ENCODE measurements at regions not wholly inside any gene's neighbourhood (a gene's known extent, or its start where the extent isn't known, plus 50 kb on each side); places are given as distances from the start of the nearest gene placed in this dataset.

DNA sequence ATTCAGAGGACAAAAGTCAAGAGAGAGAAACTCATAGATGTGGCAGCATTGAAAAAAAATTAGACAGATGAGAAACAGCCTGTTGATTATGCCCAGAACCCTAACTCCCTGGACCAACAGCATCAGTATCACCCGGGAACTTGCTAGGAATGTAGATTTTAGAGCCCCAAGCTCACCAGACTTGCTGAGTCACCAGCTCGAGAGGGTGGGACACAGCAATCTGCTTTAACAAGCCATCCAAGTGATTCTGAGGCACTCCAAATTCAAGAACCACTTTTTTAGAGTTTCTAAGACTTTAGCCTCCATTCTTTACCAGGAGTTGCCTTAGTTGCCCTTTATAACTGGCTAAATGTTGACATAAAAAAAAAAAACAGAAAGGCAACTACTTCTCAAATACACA lies 70.9 kb downstream of the CGGBP1 start:
- no peaks in the 10 kb centered on the region for H3K4me1 ChIP-seq
- H3K27ac ChIP-seq (replicated peaks in 1 of 4) = no peak overlapping the region
- H3K27me3 ChIP-seq = no peaks in the 10 kb centered on the region
- DNase-seq (ENCODE audit: extremely low spot score) = no peak
- 69% methylated on average over 2 of the region's 2 CpGs for WGBS
- no peak overlapping the region for H3K4me3 ChIP-seq
- H3K9me3 ChIP-seq = no peaks in the 10 kb centered on the region
- H3K36me3 ChIP-seq = no peaks in the 10 kb centered on the region
- intact Hi-C loops (cut with DNase I) = no loop called here
- TF ChIP-seq, protein P1, sequence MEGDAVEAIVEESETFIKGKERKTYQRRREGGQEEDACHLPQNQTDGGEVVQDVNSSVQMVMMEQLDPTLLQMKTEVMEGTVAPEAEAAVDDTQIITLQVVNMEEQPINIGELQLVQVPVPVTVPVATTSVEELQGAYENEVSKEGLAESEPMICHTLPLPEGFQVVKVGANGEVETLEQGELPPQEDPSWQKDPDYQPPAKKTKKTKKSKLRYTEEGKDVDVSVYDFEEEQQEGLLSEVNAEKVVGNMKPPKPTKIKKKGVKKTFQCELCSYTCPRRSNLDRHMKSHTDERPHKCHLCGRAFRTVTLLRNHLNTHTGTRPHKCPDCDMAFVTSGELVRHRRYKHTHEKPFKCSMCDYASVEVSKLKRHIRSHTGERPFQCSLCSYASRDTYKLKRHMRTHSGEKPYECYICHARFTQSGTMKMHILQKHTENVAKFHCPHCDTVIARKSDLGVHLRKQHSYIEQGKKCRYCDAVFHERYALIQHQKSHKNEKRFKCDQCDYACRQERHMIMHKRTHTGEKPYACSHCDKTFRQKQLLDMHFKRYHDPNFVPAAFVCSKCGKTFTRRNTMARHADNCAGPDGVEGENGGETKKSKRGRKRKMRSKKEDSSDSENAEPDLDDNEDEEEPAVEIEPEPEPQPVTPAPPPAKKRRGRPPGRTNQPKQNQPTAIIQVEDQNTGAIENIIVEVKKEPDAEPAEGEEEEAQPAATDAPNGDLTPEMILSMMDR (IDR thresholded peaks at IDR 0.05) = no peak
- TF ChIP-seq EP300 (IDR thresholded peaks at IDR 0.05) (no peak), POLR2AphosphoS5 (IDR thresholded peaks at IDR 0.05) (no peak), POLR2A (IDR thresholded peaks at IDR 0.05; ENCODE audit: low read depth) (no peak)

DNA sequence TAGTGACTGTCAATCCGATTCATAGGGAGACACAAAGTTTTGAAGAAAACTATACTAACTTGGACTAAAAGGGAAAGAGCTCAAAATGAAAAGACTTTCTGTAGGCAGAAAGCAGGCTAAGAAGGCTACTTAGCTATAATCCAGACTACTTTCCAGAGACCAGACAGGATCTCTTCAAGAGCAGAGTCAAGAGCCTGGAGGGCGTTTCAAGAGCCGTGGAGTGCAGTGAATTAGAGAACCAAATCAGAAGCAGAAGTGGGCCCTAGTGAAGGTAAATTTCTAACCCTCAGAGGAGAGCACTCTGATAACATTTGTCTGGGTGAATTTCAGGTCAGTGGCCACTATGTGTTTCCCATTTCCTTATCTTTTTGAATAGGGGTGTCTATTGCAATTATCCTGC lies 76.4 kb downstream of the CGGBP1 start:
- TF ChIP-seq POLR2A (IDR thresholded peaks at IDR 0.05; ENCODE audit: low read depth) = no peak
- TF ChIP-seq EP300 (IDR thresholded peaks at IDR 0.05) = no peak
- TF ChIP-seq, protein P1 (IDR thresholded peaks at IDR 0.05) = no peak
- no peak for TF ChIP-seq POLR2AphosphoS5 (IDR thresholded peaks at IDR 0.05)
- Histone ChIP-seq H3K27ac (replicated peaks in 1 of 4) (no peak overlapping the region), H3K27me3 (peaks cover 0 to 2% (median 0%) of the 10 kb centered on the region in 4 donors), H3K9me3 (peaks cover 0 to 4% (median 2%) of the 10 kb centered on the region in 4 donors), H3K4me1 (no peaks in the 10 kb centered on the region), H3K4me3 (no peak overlapping the region), H3K36me3 (no peaks in the 10 kb centered on the region)
- intact Hi-C loops (cut with DNase I) = no loop called here
- 77% methylated on average over 3 of the region's 3 CpGs for WGBS
- DNase-seq (ENCODE audit: extremely low spot score) = no peak

DNA sequence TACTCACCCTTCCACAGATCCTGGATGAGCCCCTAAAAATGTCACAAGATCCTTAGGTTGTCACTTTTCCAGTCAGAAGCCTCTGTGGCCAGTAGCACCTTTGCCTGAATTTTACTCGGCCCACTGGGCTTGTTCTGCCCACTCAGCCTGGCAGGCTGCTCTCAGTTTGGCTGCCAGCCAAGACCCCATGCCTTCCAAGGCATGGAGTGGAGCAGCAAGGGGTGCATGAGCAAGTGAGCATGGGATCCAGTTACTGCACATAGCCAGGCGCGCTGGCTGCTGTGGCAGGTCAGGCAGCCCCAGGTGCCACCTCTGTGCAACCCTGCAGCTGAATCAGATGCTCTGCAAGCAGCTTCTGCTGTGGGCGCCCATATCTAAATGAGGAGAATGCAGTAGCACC lies 79.3 kb downstream of the CGGBP1 start:
- TF ChIP-seq EP300 (IDR thresholded peaks at IDR 0.05) = no peak
- TF ChIP-seq, protein P1 (IDR thresholded peaks at IDR 0.05) = no peak
- no peaks in the 10 kb centered on the region for H3K36me3 ChIP-seq
- H3K27me3 ChIP-seq = peaks cover 0 to 2% (median 0%) of the 10 kb centered on the region in 4 donors
- no peak for DNase-seq (ENCODE audit: extremely low spot score)
- no peak overlapping the region for H3K4me3 ChIP-seq
- H3K27ac ChIP-seq (replicated peaks in 1 of 4) = no peak overlapping the region
- no peaks in the 10 kb centered on the region for H3K4me1 ChIP-seq
- peaks cover 0 to 4% (median 2%) of the 10 kb centered on the region in 4 donors for H3K9me3 ChIP-seq
- 86% methylated on average over 2 of the region's 4 CpGs for WGBS
- intact Hi-C loops (cut with DNase I) = no loop called here

DNA sequence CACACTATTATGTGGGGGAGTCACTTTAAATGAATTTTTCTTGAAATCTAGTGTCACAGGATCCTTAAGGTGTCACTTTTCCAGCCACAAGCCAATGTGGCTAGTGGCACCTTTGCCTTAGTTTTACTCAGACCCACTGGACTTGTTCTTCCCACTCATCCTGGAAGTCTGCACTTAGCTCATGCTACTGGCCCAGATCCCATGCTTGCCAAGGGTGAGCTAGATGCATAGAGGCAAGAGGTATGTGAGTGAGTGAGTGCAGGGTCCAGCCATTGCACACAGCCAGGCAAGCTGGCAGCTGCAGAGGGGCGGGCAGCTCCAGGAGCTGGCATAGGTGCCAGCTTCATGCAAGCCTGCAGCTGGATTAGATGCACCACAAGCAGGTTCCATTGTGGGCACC lies 81.0 kb downstream of the CGGBP1 start:
- intact Hi-C loops (cut with DNase I) = no loop called here
- Histone ChIP-seq H3K9me3 (peaks cover 0 to 4% (median 2%) of the 10 kb centered on the region in 4 donors), H3K36me3 (no peaks in the 10 kb centered on the region), H3K4me3 (no peak overlapping the region), H3K27me3 (peaks cover 0 to 2% (median 0%) of the 10 kb centered on the region in 4 donors), H3K27ac (replicated peaks in 1 of 4) (no peak overlapping the region), H3K4me1 (no peaks in the 10 kb centered on the region)
- TF ChIP-seq POLR2A (IDR thresholded peaks at IDR 0.05; ENCODE audit: low read depth) (no peak), EP300 (IDR thresholded peaks at IDR 0.05) (no peak), POLR2AphosphoS5 (IDR thresholded peaks at IDR 0.05) (no peak)
- TF ChIP-seq, protein P1 (IDR thresholded peaks at IDR 0.05) = no peak
- DNase-seq (ENCODE audit: extremely low spot score) = no peak
- no CpG with 5 or more reads among the region's 1 CpG for WGBS

DNA sequence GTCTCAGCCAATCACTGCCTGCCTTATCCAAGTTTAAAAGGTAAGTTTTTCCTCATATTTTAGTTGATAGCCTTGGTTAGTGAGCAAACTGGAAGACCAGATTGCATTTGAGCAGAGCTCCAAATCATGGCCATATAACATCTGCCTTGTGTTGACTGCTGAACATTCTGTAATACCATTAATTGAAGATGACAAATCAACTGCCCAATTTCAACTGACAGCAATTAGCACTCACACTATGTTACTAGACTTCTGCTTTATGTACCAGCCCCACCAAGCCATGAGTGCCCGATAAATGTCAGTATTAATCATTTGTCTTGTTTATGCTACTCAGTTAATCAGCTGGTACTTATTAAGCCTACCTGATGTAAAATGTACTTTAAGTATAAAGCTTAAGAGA lies 83.1 kb downstream of the CGGBP1 start:
- WGBS = 77% methylated on average over 1 of the region's 1 CpG
- intact Hi-C loops (cut with DNase I) = no loop called here
- TF ChIP-seq POLR2A (IDR thresholded peaks at IDR 0.05; ENCODE audit: low read depth) = no peak
- no peak for TF ChIP-seq POLR2AphosphoS5 (IDR thresholded peaks at IDR 0.05)
- no peak for TF ChIP-seq EP300 (IDR thresholded peaks at IDR 0.05)
- TF ChIP-seq, protein P1 (IDR thresholded peaks at IDR 0.05) = no peak

More for the DNA sequence above, 83.1 kb downstream of the CGGBP1 start:
- peaks cover 0 to 4% (median 2%) of the 10 kb centered on the region in 4 donors for H3K9me3 ChIP-seq
- no peaks in the 10 kb centered on the region for H3K36me3 ChIP-seq
- peaks cover 0 to 2% (median 0%) of the 10 kb centered on the region in 4 donors for H3K27me3 ChIP-seq
- DNase-seq (ENCODE audit: extremely low spot score) = no peak
- no peak overlapping the region for H3K4me3 ChIP-seq
- H3K27ac ChIP-seq (replicated peaks in 1 of 4) = no peak overlapping the region
- H3K4me1 ChIP-seq = no peaks in the 10 kb centered on the region
